Keratinocyte (primary cell): ENCODE measurements at regions not wholly inside any gene's neighbourhood (a gene's known extent, or its start where the extent isn't known, plus 50 kb on each side); places are given as distances from the start of the nearest gene placed in this dataset.

Source experiments
- DNase-seq: peaks from one replicate; pipeline ENCODE4 v3.0.0-alpha.2; 2011; ENCODE audit warnings: low read depth, missing footprints, low spot score
- FAIRE-seq: peaks from 2 replicates; lab custom pipeline; 2011; peaks lifted over from hg19 to GRCh38; lab: Jason Lieb, UNC
- H2AFZ ChIP-seq: 2 replicates; pipeline ENCODE4 v1.6.0; 2012; ENCODE audit warnings: low read length, control low read depth, inconsistent platforms; ENCODE audit not compliant: control insufficient read depth
- H3K27ac ChIP-seq: 2 replicates; pipeline ENCODE4 v1.5.1; 2011; ENCODE audit warnings: low read length; ENCODE audit not compliant: control insufficient read depth, insufficient read depth
- H3K27me3 ChIP-seq: 3 replicates; pipeline ENCODE4 v1.6.0; 2011; ENCODE audit warnings: low read length; ENCODE audit not compliant: control insufficient read depth, insufficient read depth; ENCODE audit errors: extremely low read depth
- H3K36me3 ChIP-seq, 2 experiments: 2 replicates in 1 of 2; 3 replicates in 1 of 2; pipeline ENCODE4 v1.5.1; 2011; ENCODE audit warnings: low read length in 2 of 2, mild to moderate bottlenecking in 1 of 2; ENCODE audit not compliant: control insufficient read depth in 2 of 2, insufficient read depth in 2 of 2; ENCODE audit errors: extremely low read depth in 1 of 2
- H3K4me1 ChIP-seq: 3 replicates; pipeline ENCODE4 v1.5.1; 2011; ENCODE audit warnings: low read length; ENCODE audit not compliant: control insufficient read depth, insufficient read depth; ENCODE audit errors: extremely low read depth
- H3K4me2 ChIP-seq: 3 replicates; pipeline ENCODE4 v1.6.0; 2011; ENCODE audit warnings: low read depth, low read length; ENCODE audit not compliant: control insufficient read depth, insufficient read depth; ENCODE audit errors: extremely low read depth
- H3K4me3 ChIP-seq, 3 experiments: fragments of 200-600 bp in 1 of 3; sonication (generic) in 1 of 3; 2 replicates in 2 of 3; 3 replicates in 1 of 3; pipeline ENCODE4 v1.5.1; 2011 to 2016; ENCODE audit warnings: low read length in 3 of 3, mild to moderate bottlenecking in 3 of 3, control low read depth in 2 of 3, inconsistent platforms in 1 of 3, low read depth in 1 of 3, mixed read lengths in 1 of 3, mixed run types in 1 of 3, moderate library complexity in 1 of 3; ENCODE audit not compliant: control insufficient read depth in 2 of 3, insufficient read depth in 2 of 3; ENCODE audit errors: extremely low read depth in 1 of 3
- H3K79me2 ChIP-seq: 2 replicates; pipeline ENCODE4 v1.6.0; 2012; ENCODE audit warnings: low read length; ENCODE audit not compliant: control insufficient read depth, insufficient read depth
- H3K9ac ChIP-seq: 3 replicates; pipeline ENCODE4 v1.6.0; 2011; ENCODE audit warnings: low read length; ENCODE audit not compliant: control insufficient read depth, insufficient read depth; ENCODE audit errors: extremely low read depth
- H3K9me1 ChIP-seq: 3 replicates; pipeline ENCODE4 v1.6.0; 2011; ENCODE audit warnings: low read length; ENCODE audit not compliant: control insufficient read depth, insufficient read depth; ENCODE audit errors: extremely low read depth
- H3K9me3 ChIP-seq: 2 replicates; pipeline ENCODE4 v1.5.1; 2012; ENCODE audit warnings: low read depth, low read length; ENCODE audit not compliant: control insufficient read depth
- H4K20me1 ChIP-seq: 3 replicates; pipeline ENCODE4 v1.6.0; 2011; ENCODE audit warnings: low read length; ENCODE audit not compliant: control insufficient read depth, insufficient read depth; ENCODE audit errors: extremely low read depth
- EZH2 ChIP-seq: IDR thresholded peaks from one replicate; pipeline ENCODE4 v1.6.1; 2012; ENCODE audit warnings: inconsistent platforms, mild to moderate bottlenecking, low read length, moderate library complexity
- dilution Hi-C: fragments of 300-500 bp; cut with MboI; formaldehyde crosslinking; loops from one replicate; pipeline ENCODE4 v1.7.0; 2020; ENCODE audit warnings: low sequenced_read_pairs; ENCODE audit not compliant: extremely low pct_ligation_motif_present
- TF ChIP-seq, protein P1 (sequence below), 3 experiments: IDR thresholded peaks in 1 of 3; conservative IDR thresholded peaks in 1 of 3; optimal IDR thresholded peaks in 1 of 3; 2 replicates in 2 of 3; 3 replicates in 1 of 3; pipeline versions ENCODE3 to v1.5.1; 2011; ENCODE audit warnings: low read length in 3 of 3, mild to moderate bottlenecking in 3 of 3, moderate library complexity in 2 of 3, control low read depth in 1 of 3, inconsistent platforms in 1 of 3; ENCODE audit not compliant: insufficient read depth in 2 of 3; ENCODE audit errors: extremely low read depth in 1 of 3

DNA sequence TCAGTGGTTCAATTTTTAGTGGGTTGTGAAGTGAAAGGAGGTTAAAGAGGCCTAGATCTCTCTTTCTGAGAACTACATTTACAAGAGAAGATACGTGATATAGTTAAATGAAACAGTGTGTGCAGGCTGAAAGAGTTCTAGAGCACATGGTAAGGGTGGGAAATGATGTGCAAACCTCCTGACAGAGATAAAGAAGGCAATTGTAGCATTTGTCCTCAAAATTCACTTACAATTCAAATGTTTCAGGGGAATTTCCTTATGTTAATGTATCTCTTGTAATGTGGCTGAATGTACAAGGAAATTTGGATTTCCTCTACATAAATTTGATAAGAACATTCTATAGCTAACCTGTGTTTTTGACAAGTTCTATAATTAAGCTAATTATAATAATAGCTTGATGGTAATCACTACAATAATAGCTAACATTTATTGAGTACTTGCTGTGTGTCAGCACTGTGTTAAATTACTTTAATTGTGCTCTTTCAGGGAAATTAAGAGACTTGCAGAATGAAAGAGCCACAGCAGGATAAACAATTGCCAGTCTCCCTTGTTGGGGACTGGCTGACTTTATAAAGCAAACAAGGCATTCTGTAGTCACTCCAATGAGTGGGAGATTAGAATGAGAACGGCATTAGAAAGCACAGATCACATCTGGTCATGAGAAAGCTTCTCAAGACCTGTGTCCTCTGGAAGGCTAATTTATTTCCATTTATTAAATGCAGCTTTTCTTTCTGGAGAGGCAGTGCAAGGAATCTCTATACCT, 139.7 kb upstream of the TMEM72 start:
- Histone ChIP-seq H3K9me1 (no peaks in the 10 kb centered on the region), H3K4me2 (no peak overlapping the region), H3K27me3 (no peaks in the 10 kb centered on the region), H3K27ac (no peak overlapping the region), H2AFZ (no peak overlapping the region), H3K4me1 (no peaks in the 10 kb centered on the region), H4K20me1 (no peaks in the 10 kb centered on the region), H3K36me3 (no peaks in the 10 kb centered on the region), H3K79me2 (no peaks in the 10 kb centered on the region), H3K9me3 (no peaks in the 10 kb centered on the region), H3K4me3 (no peak overlapping the region), H3K9ac (no peak overlapping the region)
- dilution Hi-C loops: no loop called here
- FAIRE-seq: no peak
- DNase-seq: no peak
- TF ChIP-seq EZH2: no peak
- TF ChIP-seq, protein P1, sequence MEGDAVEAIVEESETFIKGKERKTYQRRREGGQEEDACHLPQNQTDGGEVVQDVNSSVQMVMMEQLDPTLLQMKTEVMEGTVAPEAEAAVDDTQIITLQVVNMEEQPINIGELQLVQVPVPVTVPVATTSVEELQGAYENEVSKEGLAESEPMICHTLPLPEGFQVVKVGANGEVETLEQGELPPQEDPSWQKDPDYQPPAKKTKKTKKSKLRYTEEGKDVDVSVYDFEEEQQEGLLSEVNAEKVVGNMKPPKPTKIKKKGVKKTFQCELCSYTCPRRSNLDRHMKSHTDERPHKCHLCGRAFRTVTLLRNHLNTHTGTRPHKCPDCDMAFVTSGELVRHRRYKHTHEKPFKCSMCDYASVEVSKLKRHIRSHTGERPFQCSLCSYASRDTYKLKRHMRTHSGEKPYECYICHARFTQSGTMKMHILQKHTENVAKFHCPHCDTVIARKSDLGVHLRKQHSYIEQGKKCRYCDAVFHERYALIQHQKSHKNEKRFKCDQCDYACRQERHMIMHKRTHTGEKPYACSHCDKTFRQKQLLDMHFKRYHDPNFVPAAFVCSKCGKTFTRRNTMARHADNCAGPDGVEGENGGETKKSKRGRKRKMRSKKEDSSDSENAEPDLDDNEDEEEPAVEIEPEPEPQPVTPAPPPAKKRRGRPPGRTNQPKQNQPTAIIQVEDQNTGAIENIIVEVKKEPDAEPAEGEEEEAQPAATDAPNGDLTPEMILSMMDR (optimal IDR thresholded peaks at IDR 0.05 in 1 of 3, IDR thresholded peaks at IDR 0.05 in 1 of 3, conservative IDR thresholded peaks at IDR 0.05 in 1 of 3; ENCODE audit: extremely low read depth in 1 of 3, insufficient read depth in 2 of 3, low read length in 3 of 3): no peak

DNA sequence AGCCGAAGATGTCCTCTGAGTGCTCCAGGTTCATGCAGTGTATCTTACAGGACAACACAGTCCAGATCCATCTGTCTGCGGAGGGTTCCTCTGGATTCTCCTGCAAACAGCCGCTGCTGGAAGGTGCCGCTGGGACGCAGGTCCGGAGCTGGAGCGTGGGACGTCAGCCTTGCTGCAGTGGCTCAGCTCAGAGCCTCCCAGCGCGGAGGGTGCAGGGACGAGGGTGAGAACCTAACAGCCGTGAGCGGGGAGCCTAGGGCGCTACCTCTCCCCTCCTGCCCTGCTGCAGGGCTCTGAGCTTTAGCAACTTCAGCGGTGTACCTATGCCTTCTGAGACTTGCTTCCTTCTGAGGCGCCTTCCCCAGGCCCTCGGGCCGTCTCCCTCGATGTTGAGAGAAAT, 137.6 kb upstream of the TMEM72 start:
- H3K9me1 ChIP-seq: no peaks in the 10 kb centered on the region
- H4K20me1 ChIP-seq: no peaks in the 10 kb centered on the region
- no peaks in the 10 kb centered on the region for H3K36me3 ChIP-seq
- no peak for TF ChIP-seq EZH2
- TF ChIP-seq, protein P1 (optimal IDR thresholded peaks at IDR 0.05 in 1 of 3, IDR thresholded peaks at IDR 0.05 in 1 of 3, conservative IDR thresholded peaks at IDR 0.05 in 1 of 3; ENCODE audit: extremely low read depth in 1 of 3, insufficient read depth in 2 of 3, low read length in 3 of 3): no peak
- no peak overlapping the region for H3K9ac ChIP-seq
- no peak for FAIRE-seq
- dilution Hi-C loops: no loop called here
- H3K4me2 ChIP-seq: no peak overlapping the region
- H3K79me2 ChIP-seq: no peaks in the 10 kb centered on the region
- no peaks in the 10 kb centered on the region for H3K9me3 ChIP-seq
- no peak for DNase-seq
- no peaks in the 10 kb centered on the region for H3K4me1 ChIP-seq
- no peak overlapping the region for H2AFZ ChIP-seq
- H3K4me3 ChIP-seq: no peak overlapping the region
- no peaks in the 10 kb centered on the region for H3K27me3 ChIP-seq
- no peak overlapping the region for H3K27ac ChIP-seq
